Activated T-helper 1 cell treated with anti-CD3 and anti-CD28 coated beads, Interleukin-12 subunit alpha, Interleukin-12 subunit beta, Interleukin-2, Interleukin-4 antibody, amounts not matched to agents 30 ng/mL and 10 ng/mL and 1 ng/mL, durations not matched to agents 14 hours and 24 hours and 36 hours (primary cell): ENCODE measurements at regions not wholly inside any gene's neighbourhood (a gene's known extent, or its start where the extent isn't known, plus 50 kb on each side); places are given as distances from the start of the nearest gene placed in this dataset.
"Not testable (repeated sequence)": the region's sequence is repeated elsewhere in the genome, so short reads cannot be mapped to it uniquely, and the experiment has no call there.

Source experiments
- DNase-seq: peaks from one replicate; pipeline ENCODE4 v3.0.0; 2021; ENCODE audit warnings: low spot score
- H3K27ac Mint-ChIP-seq: one replicate; pipeline ENCODE4 v1.8.0; 2021; ENCODE audit warnings: mild to moderate bottlenecking, mixed read lengths
- H3K27me3 Mint-ChIP-seq: one replicate; pipeline ENCODE4 v1.8.0; 2022; ENCODE audit warnings: mild to moderate bottlenecking, moderate library complexity, mixed read lengths; ENCODE audit not compliant: insufficient read depth
- H3K36me3 Mint-ChIP-seq: one replicate; pipeline ENCODE4 v1.8.0; 2021; ENCODE audit warnings: low read depth, mixed read lengths
- H3K4me1 Mint-ChIP-seq: one replicate; pipeline ENCODE4 v1.8.0; 2021; ENCODE audit warnings: low read depth, mixed read lengths
- H3K4me3 Mint-ChIP-seq: one replicate; pipeline ENCODE4 v1.8.0; 2021; ENCODE audit warnings: mild to moderate bottlenecking, moderate library complexity, mixed read lengths
- H3K9me3 Mint-ChIP-seq: one replicate; pipeline ENCODE4 v1.8.0; 2021; ENCODE audit warnings: mixed read lengths
- intact Hi-C: fragments of 100-400 bp; cut with micrococcal nuclease; formaldehyde crosslinking; loops from one replicate; pipeline ENCODE4 v1.15.1; 2024

- DNase-seq: no peak
- Mint-ChIP-seq H3K4me3 (no peak overlapping the region), H3K4me1 (no peaks in the 10 kb centered on the region), H3K36me3 (no peaks in the 10 kb centered on the region), H3K27ac (no peak overlapping the region), H3K9me3 (no peaks in the 10 kb centered on the region), H3K27me3 (no peaks in the 10 kb centered on the region)
- intact Hi-C loops: no loop called here
Measured at GRCh38 chr5:119694284-119694683, 64.9 kb downstream of the FAM170A start.

GRCh38 chr5:119706049-119706448 is 76.7 kb downstream of the FAM170A start:
- no peaks in the 10 kb centered on the region for H3K9me3 Mint-ChIP-seq
- H3K36me3 Mint-ChIP-seq: no peaks in the 10 kb centered on the region
- H3K27me3 Mint-ChIP-seq: no peaks in the 10 kb centered on the region
- H3K27ac Mint-ChIP-seq: no peak overlapping the region
- no peak for DNase-seq
- no peaks in the 10 kb centered on the region for H3K4me1 Mint-ChIP-seq
- no peak overlapping the region for H3K4me3 Mint-ChIP-seq
- intact Hi-C loops: no loop called here

- Mint-ChIP-seq H3K4me1 (no peaks in the 10 kb centered on the region), H3K27ac (no peak overlapping the region), H3K9me3 (no peaks in the 10 kb centered on the region), H3K27me3 (no peaks in the 10 kb centered on the region), H3K36me3 (no peaks in the 10 kb centered on the region), H3K4me3 (no peak overlapping the region)
- intact Hi-C loops: no loop called here
- DNase-seq: no peak
Measured at GRCh38 chr5:119708076-119708790, 78.9 kb downstream of the FAM170A start.

DNA sequence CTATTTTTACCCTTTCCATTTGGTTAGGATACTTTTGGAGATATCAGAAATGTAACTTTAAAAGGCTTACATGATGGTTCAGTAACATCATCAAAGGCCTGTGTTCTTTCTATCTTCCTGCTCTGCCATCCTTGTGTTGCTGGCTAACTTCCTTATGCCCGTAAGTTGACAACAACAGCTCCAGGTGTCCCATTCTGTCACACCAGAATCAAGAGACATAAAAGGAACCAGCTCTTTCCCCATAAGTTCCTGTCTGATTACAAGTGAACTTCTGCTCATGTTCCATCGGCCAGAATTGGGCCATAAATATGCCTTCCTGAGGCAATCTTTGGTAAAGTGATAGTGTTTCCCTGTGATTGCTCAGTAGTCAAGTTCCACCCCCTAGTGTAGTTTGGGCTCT is 92.4 kb downstream of the FAM170A start:
- no peak for DNase-seq
- intact Hi-C loops: no loop called here
- peaks cover 2% of the 10 kb centered on the region for H3K27me3 Mint-ChIP-seq
- peaks cover 4% of the 10 kb centered on the region for H3K9me3 Mint-ChIP-seq
- H3K4me1 Mint-ChIP-seq: no peaks in the 10 kb centered on the region
- H3K36me3 Mint-ChIP-seq: no peaks in the 10 kb centered on the region
- no peak overlapping the region for H3K27ac Mint-ChIP-seq
- no peak overlapping the region for H3K4me3 Mint-ChIP-seq

DNA sequence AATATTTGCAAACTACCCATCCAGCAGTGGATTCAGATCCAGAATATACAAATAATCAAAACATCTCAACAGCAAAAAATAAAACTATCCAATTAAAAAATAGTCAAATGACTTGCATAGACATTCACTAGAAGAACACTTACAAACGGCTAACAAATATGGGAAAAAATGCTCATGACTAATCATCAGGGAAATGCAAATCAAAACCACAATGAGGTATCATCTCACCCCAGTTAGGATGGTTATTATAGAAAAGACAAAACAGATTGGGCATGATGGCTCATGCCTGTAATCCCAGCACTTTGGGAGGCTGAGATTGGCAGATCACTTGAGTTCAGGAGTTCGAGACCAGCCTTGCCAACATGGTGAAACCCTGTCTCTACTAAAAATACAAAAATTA is 95.9 kb downstream of the FAM170A start:
- H3K4me3 Mint-ChIP-seq, H3K27ac Mint-ChIP-seq, intact Hi-C loops, DNase-seq, H3K9me3 Mint-ChIP-seq, H3K4me1 Mint-ChIP-seq, H3K27me3 Mint-ChIP-seq, H3K36me3 Mint-ChIP-seq: not testable (repeated sequence)

DNA sequence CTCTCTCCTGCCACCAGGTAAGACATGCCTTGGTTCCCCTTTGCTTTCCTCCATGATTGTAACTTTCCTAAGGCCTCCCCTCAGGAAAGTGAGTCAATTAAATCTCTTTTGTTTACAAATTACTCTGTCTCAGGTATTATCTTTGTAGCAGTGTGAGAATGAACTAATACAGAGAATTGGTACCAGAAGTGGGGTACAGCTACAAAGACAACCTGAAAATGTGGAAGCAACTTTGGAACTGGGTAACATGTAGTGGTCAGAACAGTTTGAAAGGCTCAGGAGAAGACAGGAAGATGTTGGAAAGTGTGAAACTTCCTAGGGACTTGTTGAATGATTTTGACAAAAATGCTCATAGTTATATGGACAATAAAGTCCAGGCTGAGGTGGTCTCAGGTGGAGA is 97.2 kb downstream of the FAM170A start:
- intact Hi-C loops: no loop called here

DNA sequence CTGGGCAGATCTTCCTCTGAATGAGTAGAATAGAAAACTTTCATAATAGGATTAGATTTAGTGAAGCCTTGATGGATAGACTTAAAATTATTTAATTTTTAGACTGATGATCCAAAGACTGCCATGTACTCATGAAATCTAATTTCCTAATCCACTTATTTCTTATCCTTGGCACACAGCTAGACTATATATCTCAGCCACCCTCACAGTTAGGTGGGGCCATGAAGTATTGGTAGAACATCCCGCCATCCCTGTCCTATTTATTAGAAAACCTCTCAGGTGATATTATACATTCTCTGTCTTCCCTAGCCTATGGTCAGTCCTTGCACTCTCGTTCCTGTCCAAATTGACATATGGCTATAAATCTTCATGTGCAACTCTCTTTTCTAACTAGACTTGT is 110.9 kb downstream of the FAM170A start:
- intact Hi-C loops: loop anchor here (10.0 kb wide), 1 partner anchor 945 kb away; no protein-coding TSS in a partner anchor
- no peaks in the 10 kb centered on the region for H3K4me1 Mint-ChIP-seq
- no peak overlapping the region for H3K27ac Mint-ChIP-seq
- no peaks in the 10 kb centered on the region for H3K9me3 Mint-ChIP-seq
- no peak overlapping the region for H3K4me3 Mint-ChIP-seq
- peaks cover 3% of the 10 kb centered on the region for H3K27me3 Mint-ChIP-seq
- no peak for DNase-seq
- H3K36me3 Mint-ChIP-seq: no peaks in the 10 kb centered on the region

More for the DNA sequence above, 97.2 kb downstream of the FAM170A start:
- Mint-ChIP-seq H3K27me3 (peaks cover 2% of the 10 kb centered on the region), H3K27ac (no peak overlapping the region), H3K4me1 (no peaks in the 10 kb centered on the region), H3K9me3 (peaks cover 5% of the 10 kb centered on the region), H3K4me3 (no peak overlapping the region), H3K36me3 (no peaks in the 10 kb centered on the region)
- DNase-seq: no peak

- Mint-ChIP-seq H3K9me3 (no peaks in the 10 kb centered on the region), H3K27ac (no peak overlapping the region), H3K36me3 (no peaks in the 10 kb centered on the region), H3K27me3 (peaks cover 3% of the 10 kb centered on the region), H3K4me3 (no peak overlapping the region), H3K4me1 (no peaks in the 10 kb centered on the region)
- intact Hi-C loops: loop anchor here (10.0 kb wide), 1 partner anchor 947 kb away; no protein-coding TSS in a partner anchor
- no peak for DNase-seq
Measured at GRCh38 chr5:119741691-119742090, 112.3 kb downstream of the FAM170A start.

- Mint-ChIP-seq H3K36me3 (no peaks in the 10 kb centered on the region), H3K4me3 (no peak overlapping the region), H3K27me3 (peaks cover 3% of the 10 kb centered on the region), H3K4me1 (no peaks in the 10 kb centered on the region), H3K27ac (no peak overlapping the region), H3K9me3 (no peaks in the 10 kb centered on the region)
- intact Hi-C loops: loop anchor here (10.0 kb wide), 1 partner anchor 948 kb away; no protein-coding TSS in a partner anchor
- DNase-seq: no peak
Measured at GRCh38 chr5:119742311-119742710, 113.0 kb downstream of the FAM170A start.

GRCh38 chr5:119743927-119744326 is 114.6 kb downstream of the FAM170A start:
- H3K4me3 Mint-ChIP-seq: no peak overlapping the region
- DNase-seq: no peak
- no peaks in the 10 kb centered on the region for H3K4me1 Mint-ChIP-seq
- no peaks in the 10 kb centered on the region for H3K36me3 Mint-ChIP-seq
- intact Hi-C loops: loop anchor here (1.0 to 10.0 kb wide), 3 partner anchors 273 to 949 kb away; partner anchors contain the start of gene DTWD2
- no peaks in the 10 kb centered on the region for H3K27me3 Mint-ChIP-seq
- no peaks in the 10 kb centered on the region for H3K9me3 Mint-ChIP-seq
- no peak overlapping the region for H3K27ac Mint-ChIP-seq

GRCh38 chr5:119745976-119746375 is 116.6 kb downstream of the FAM170A start:
- H3K27ac Mint-ChIP-seq: no peak overlapping the region
- intact Hi-C loops: loop anchor here (10.0 kb wide), 1 partner anchor 951 kb away; no protein-coding TSS in a partner anchor

DNA sequence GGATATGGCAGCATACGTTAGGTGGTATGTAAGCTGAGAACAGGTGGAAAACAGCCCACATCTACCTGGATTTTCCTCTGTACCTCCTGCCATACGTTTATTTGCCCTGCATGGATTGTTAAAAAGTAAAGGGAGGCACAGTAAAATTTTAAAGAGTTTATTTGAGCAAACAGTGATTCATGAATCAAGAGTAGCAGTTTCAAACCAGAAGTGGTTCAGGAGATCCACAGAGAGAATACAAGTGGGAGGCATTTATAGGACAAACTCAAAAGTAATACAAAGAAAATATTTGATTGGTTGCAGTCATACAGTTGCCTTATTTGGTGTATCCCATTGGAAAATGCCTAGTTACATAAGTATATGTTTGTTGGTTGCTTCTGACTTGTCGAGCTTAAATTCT is 117.6 kb downstream of the FAM170A start:
- Mint-ChIP-seq H3K4me3 (no peak overlapping the region), H3K27me3 (no peaks in the 10 kb centered on the region), H3K4me1 (no peaks in the 10 kb centered on the region), H3K27ac (no peak overlapping the region), H3K9me3 (no peaks in the 10 kb centered on the region), H3K36me3 (no peaks in the 10 kb centered on the region)
- intact Hi-C loops: loop anchor here (10.0 kb wide), 1 partner anchor 952 kb away; no protein-coding TSS in a partner anchor
- no peak for DNase-seq

More at GRCh38 chr5:119745976-119746375, 116.6 kb downstream of the FAM170A start:
- no peaks in the 10 kb centered on the region for H3K27me3 Mint-ChIP-seq
- no peaks in the 10 kb centered on the region for H3K36me3 Mint-ChIP-seq
- no peak overlapping the region for H3K4me3 Mint-ChIP-seq
- H3K9me3 Mint-ChIP-seq: no peaks in the 10 kb centered on the region
- H3K4me1 Mint-ChIP-seq: no peaks in the 10 kb centered on the region
- no peak for DNase-seq

GRCh38 chr5:119750887-119751733 is 121.8 kb downstream of the FAM170A start:
- H3K27me3 Mint-ChIP-seq: peaks cover under 1% of the 10 kb centered on the region
- H3K36me3 Mint-ChIP-seq: no peaks in the 10 kb centered on the region
- H3K9me3 Mint-ChIP-seq: no peaks in the 10 kb centered on the region

More at GRCh38 chr5:119750887-119751733, 121.8 kb downstream of the FAM170A start:
- Mint-ChIP-seq H3K4me1 (no peaks in the 10 kb centered on the region), H3K27ac (no peak overlapping the region), H3K4me3 (no peak overlapping the region)
- no peak for DNase-seq
- intact Hi-C loops: no loop called here
